C4-2B (cell line): ENCODE measurements at regions not wholly inside any gene's neighbourhood (a gene's known extent, or its start where the extent isn't known, plus 50 kb on each side); places are given as distances from the start of the nearest gene placed in this dataset.
"Not testable (repeated sequence)": the region's sequence is repeated elsewhere in the genome, so short reads cannot be mapped to it uniquely, and the experiment has no call there.

ENCODE experiments used
- H3K27ac ChIP-seq: fragments of 450-650 bp; 2 replicates; pipeline ENCODE4 v1.5.1; 2017
- CTCF ChIP-seq: fragments of 450-650 bp; conservative IDR thresholded peaks from 2 replicates; pipeline ENCODE4 v1.5.1; 2017; ENCODE audit warnings: mild to moderate bottlenecking
- ZFX ChIP-seq: fragments of 450-650 bp; IDR thresholded peaks from 2 replicates; pipeline ENCODE4 v1.6.1; 2017

GRCh38 chr12:102305486-102305885 lies 107.9 kb upstream of the PMCH start:
- H3K27ac ChIP-seq = no peak overlapping the region
- TF ChIP-seq ZFX (no peak), CTCF (no peak)

- H3K27ac ChIP-seq = not testable (repeated sequence)
Observed at GRCh38 chr12:102304667-102305066, 107.0 kb upstream of the PMCH start.

- H3K27ac ChIP-seq = no peak overlapping the region
- TF ChIP-seq ZFX = no peak
- TF ChIP-seq CTCF = no peak
Observed at GRCh38 chr12:102302553-102302952, 104.9 kb upstream of the PMCH start.

GRCh38 chr12:102301547-102301946 lies 103.9 kb upstream of the PMCH start:
- TF ChIP-seq CTCF (no peak), ZFX (no peak)
- H3K27ac ChIP-seq = no peak overlapping the region

GRCh38 chr12:102300824-102301461 lies 103.3 kb upstream of the PMCH start:
- TF ChIP-seq CTCF = peak; percentile 51
- no peak for TF ChIP-seq ZFX
- H3K27ac ChIP-seq = no peak overlapping the region

- H3K27ac ChIP-seq = no peak overlapping the region
- TF ChIP-seq ZFX (no peak), CTCF (no peak)
Observed at GRCh38 chr12:102299731-102300130, 102.1 kb upstream of the PMCH start.

GRCh38 chr12:102298022-102298421 lies 100.4 kb upstream of the PMCH start:
- no peak for TF ChIP-seq ZFX
- no peak for TF ChIP-seq CTCF
- no peak overlapping the region for H3K27ac ChIP-seq

GRCh38 chr12:102297412-102297811 lies 99.8 kb upstream of the PMCH start:
- no peak overlapping the region for H3K27ac ChIP-seq
- TF ChIP-seq CTCF (no peak), ZFX (no peak)
